PC-3 (cell line): ENCODE measurements at regions not wholly inside any gene's neighbourhood (a gene's known extent, or its start where the extent isn't known, plus 50 kb on each side); places are given as distances from the start of the nearest gene placed in this dataset.

ENCODE experiments used
- ATAC-seq: fragments of 200-7000 bp; cut with Tn5 transposase; 2 replicates; pipeline ENCODE4 v1.9.1; 2020; ENCODE audit warnings: mild to moderate bottlenecking, moderate library complexity
- BruUV-seq: library from RNA; stranded (reverse); fragments of 400-500 nt; replicated peaks from 2 replicates; lab custom pipeline; 2021; lab: Mats Ljungman, UMichigan
- CTCF ChIA-PET: fragments of 300-600 bp; sonication (Branson Sonifier 250); formaldehyde crosslinking; loops from one replicate; lab custom pipeline; 2022; ENCODE audit warnings: antibody characterized with exemption; lab: Charles Lee
- POLR2A ChIA-PET: fragments of 300-600 bp; sonication (Branson Sonifier 250); formaldehyde crosslinking; loops from one replicate; lab custom pipeline; 2022; ENCODE audit warnings: antibody characterized with exemption; ENCODE audit not compliant: unreplicated experiment; lab: Charles Lee
- DNase-seq: peaks from one replicate; pipeline ENCODE4 v3.0.0-alpha.2; 2015
- H2AFZ ChIP-seq: fragments of 300-600 bp; sonication (generic); 2 replicates; pipeline ENCODE4 v1.6.0; 2016; ENCODE audit warnings: antibody characterized with exemption, low read length
- H3F3A ChIP-seq: fragments of 300-600 bp; sonication (generic); one replicate; pipeline ENCODE4 v1.6.0; 2017; ENCODE audit warnings: antibody characterized with exemption, low read length, control low read depth, mild to moderate bottlenecking; ENCODE audit not compliant: unreplicated experiment
- H3K27ac ChIP-seq: fragments of 300-600 bp; sonication (generic); 2 replicates; pipeline ENCODE4 v1.5.1; 2016; ENCODE audit warnings: mild to moderate bottlenecking, low read length
- H3K27me3 ChIP-seq: fragments of 300-600 bp; sonication (generic); 2 replicates; pipeline ENCODE4 v1.6.1; 2016; ENCODE audit warnings: low read length, mixed read lengths
- H3K36me3 ChIP-seq: fragments of 300-600 bp; sonication (generic); 2 replicates; pipeline ENCODE4 v1.6.1; 2016; ENCODE audit warnings: low read depth, mixed run types, low read length, mixed read lengths
- H3K4me1 ChIP-seq: fragments of 300-600 bp; sonication (generic); 2 replicates; pipeline ENCODE4 v1.5.1; 2016; ENCODE audit warnings: low read length; ENCODE audit not compliant: insufficient read depth
- H3K4me2 ChIP-seq: fragments of 300-600 bp; sonication (generic); 2 replicates; pipeline ENCODE4 v1.6.0; 2016; ENCODE audit warnings: low read length
- H3K4me3 ChIP-seq: fragments of 300-600 bp; sonication (generic); 2 replicates; pipeline ENCODE4 v1.5.1; 2016; ENCODE audit warnings: mild to moderate bottlenecking, low read length, mixed read lengths
- H3K79me2 ChIP-seq: fragments of 300-600 bp; sonication (generic); 2 replicates; pipeline ENCODE4 v1.6.1; 2017; ENCODE audit warnings: low read length, mixed read lengths
- H3K9ac ChIP-seq: fragments of 300-600 bp; sonication (generic); 2 replicates; pipeline ENCODE4 v1.6.0; 2016; ENCODE audit warnings: mild to moderate bottlenecking, low read length
- H3K9me2 ChIP-seq: fragments of 300-600 bp; sonication (generic); replicated peaks from 2 replicates; pipeline ENCODE4 v1.6.1; 2016; ENCODE audit warnings: mixed run types, low read length, mixed read lengths
- H3K9me3 ChIP-seq: fragments of 300-600 bp; sonication (generic); 2 replicates; pipeline ENCODE4 v1.6.1; 2016; ENCODE audit warnings: low read length, mixed read lengths
- H4K20me1 ChIP-seq: fragments of 300-600 bp; sonication (generic); 2 replicates; pipeline ENCODE4 v1.6.1; 2016; ENCODE audit warnings: low read length, mixed read lengths
- CTCF ChIP-seq: fragments of 300-600 bp; sonication (generic); conservative IDR thresholded peaks from 2 replicates; pipeline ENCODE4 v1.5.1; 2017; ENCODE audit warnings: antibody characterized with exemption, low read depth, mild to moderate bottlenecking, low read length
- EZH2 ChIP-seq: fragments of 300-600 bp; sonication (generic); IDR thresholded peaks from one replicate; pipeline ENCODE4 v1.6.1; 2017; ENCODE audit warnings: antibody characterized with exemption, mild to moderate bottlenecking, low read length; ENCODE audit not compliant: unreplicated experiment
- EZH2phosphoT487 ChIP-seq: fragments of 300-600 bp; sonication (generic); IDR thresholded peaks from 2 replicates; pipeline ENCODE4 v1.6.1; 2018; ENCODE audit warnings: mild to moderate bottlenecking, antibody characterized with exemption, low read length, borderline replicate concordance
- intact Hi-C: fragments of 100-400 bp; cut with micrococcal nuclease; formaldehyde crosslinking; loops from 2 replicates; pipeline ENCODE4 v1.9.0; 2023

DNA sequence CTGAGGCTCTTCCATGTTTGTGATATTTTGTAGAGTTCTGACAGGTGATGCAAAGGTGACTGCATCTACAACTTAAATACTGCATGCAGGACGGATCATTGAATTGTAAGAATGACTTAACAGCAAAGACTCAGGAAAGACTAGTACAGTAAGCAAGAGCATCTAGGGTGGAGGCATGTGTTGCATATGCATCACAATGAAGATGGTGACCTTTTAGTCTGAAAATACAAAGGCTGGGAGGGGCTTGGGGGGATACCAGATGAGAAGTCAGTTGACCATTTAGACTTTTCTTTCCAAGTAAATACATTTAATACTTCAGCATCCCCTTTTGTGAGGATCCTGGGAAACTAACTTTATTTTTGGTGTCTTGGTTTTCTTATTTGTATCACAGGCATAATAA, 145.5 kb downstream of the NUF2 start:
- Histone ChIP-seq H4K20me1 (no peaks in the 10 kb centered on the region), H3K36me3 (no peaks in the 10 kb centered on the region), H3K4me1 (no peaks in the 10 kb centered on the region), H3K9me3 (no peaks in the 10 kb centered on the region), H2AFZ (no peak overlapping the region), H3K79me2 (no peaks in the 10 kb centered on the region), H3K27ac (no peak overlapping the region), H3K4me2 (no peak overlapping the region), H3F3A (no peaks in the 10 kb centered on the region), H3K9ac (no peak overlapping the region), H3K9me2 (no peaks in the 10 kb centered on the region), H3K4me3 (no peak overlapping the region), H3K27me3 (peaks cover 21% of the 10 kb centered on the region)
- intact Hi-C loops = no loop called here
- POLR2A ChIA-PET = no interaction called here
- ATAC-seq (no peak), DNase-seq (no peak)
- CTCF ChIA-PET = no interaction called here
- BruUV-seq = no TSS peak
- TF ChIP-seq EZH2 (no peak), CTCF (no peak), EZH2phosphoT487 (no peak)

DNA sequence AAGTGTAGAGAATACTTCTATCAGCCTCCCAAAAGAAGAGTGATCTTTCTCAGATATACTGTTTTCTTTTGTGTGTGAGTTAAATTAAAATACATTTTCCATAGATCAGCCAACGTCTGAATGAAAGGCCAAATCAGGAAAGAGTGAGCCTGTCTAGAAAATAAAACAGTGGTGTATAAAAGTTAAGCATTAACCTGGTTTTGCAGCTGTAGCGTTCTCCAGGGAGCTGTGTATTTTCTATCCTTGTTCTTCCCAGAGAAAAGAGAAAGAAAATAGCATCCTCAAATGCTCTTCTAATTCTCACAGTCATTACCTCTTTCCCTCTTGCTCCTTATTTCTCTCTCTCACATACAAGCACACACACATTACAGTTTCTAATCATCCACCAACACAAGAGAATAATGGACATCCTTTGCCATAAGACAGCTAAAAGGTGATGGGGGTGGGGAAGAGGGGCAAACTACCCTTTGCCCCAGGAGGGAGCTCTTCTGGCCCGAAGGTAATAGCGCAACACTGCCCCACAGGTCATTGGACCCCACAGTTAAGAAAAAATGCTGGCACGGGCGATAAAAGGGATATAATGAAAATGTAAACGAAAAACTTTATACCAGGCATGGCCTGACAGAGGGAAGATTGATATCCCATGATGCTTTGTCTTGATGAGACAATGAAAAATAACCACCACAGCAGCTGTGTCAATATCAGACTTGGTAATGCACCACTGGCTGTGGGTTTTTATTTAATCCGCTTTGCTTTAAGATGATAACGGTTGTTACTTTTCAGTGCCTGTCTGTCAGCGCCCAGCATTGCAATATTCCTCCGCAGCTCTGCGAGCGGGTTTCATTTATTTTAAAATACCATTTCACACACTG, 150.3 kb downstream of the NUF2 start:
- H3K79me2 ChIP-seq = no peaks in the 10 kb centered on the region
- no peak overlapping the region for H3K4me2 ChIP-seq
- TF ChIP-seq EZH2phosphoT487 (no peak), CTCF (no peak), EZH2 (no peak)
- no peak overlapping the region for H2AFZ ChIP-seq
- H3K27ac ChIP-seq = no peak overlapping the region
- no peak for DNase-seq
- H3K9me3 ChIP-seq = no peaks in the 10 kb centered on the region
- H3K4me3 ChIP-seq = no peak overlapping the region
- intact Hi-C loops = no loop called here
- ChIA-PET CTCF (no interaction called here), POLR2A (no interaction called here)
- no peak for ATAC-seq
- no peaks in the 10 kb centered on the region for H3K36me3 ChIP-seq
- H3F3A ChIP-seq = no peaks in the 10 kb centered on the region
- H4K20me1 ChIP-seq = no peaks in the 10 kb centered on the region
- H3K4me1 ChIP-seq = no peaks in the 10 kb centered on the region
- H3K9ac ChIP-seq = no peak overlapping the region
- BruUV-seq = no TSS peak
- H3K27me3 ChIP-seq = peaks cover 50% of the 10 kb centered on the region
- H3K9me2 ChIP-seq = no peaks in the 10 kb centered on the region

GRCh38 chr1:163472651-163473248, 151.0 kb downstream of the NUF2 start:
- Histone ChIP-seq H3K4me3 (no peak overlapping the region), H3K79me2 (no peaks in the 10 kb centered on the region), H3K9me2 (no peaks in the 10 kb centered on the region), H3K36me3 (no peaks in the 10 kb centered on the region), H3K27me3 (peaks cover 53% of the 10 kb centered on the region), H3K9ac (no peak overlapping the region), H3K4me2 (no peak overlapping the region), H2AFZ (no peak overlapping the region), H4K20me1 (no peaks in the 10 kb centered on the region), H3K4me1 (no peaks in the 10 kb centered on the region), H3F3A (no peaks in the 10 kb centered on the region), H3K27ac (no peak overlapping the region), H3K9me3 (no peaks in the 10 kb centered on the region)
- ChIA-PET POLR2A (no interaction called here), CTCF (no interaction called here)
- intact Hi-C loops = no loop called here
- DNase-seq = no peak
- TF ChIP-seq EZH2 (no peak), CTCF (no peak), EZH2phosphoT487 (no peak)
- no TSS peak for BruUV-seq
- no peak for ATAC-seq
